ENCODE measurements at regions not wholly inside any gene's neighbourhood (a gene's known extent, or its start where the extent isn't known, plus 50 kb on each side); places are given as distances from the start of the nearest gene placed in this dataset.

DNA sequence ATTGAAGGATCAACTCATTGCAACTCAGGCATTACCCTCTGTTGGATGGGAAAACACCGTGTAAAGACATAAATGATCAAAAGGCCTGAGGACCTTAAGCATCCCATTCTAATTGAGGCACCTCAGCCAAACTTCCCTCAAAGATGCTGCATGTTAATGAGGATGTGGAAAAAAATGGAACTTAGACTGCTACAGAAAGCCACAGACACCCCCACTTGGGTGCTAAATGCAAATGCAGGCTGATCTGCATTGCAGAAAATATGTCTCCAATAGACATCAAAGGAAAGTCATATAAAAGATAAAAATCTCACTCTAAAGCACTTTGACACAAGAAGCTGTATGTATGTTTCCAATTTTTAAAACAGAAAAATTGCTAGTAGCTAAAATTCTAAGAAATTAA lies 504.7 kb downstream of the KCNJ3 start:
- 71 to 82% methylated on average over 1 of the region's 1 CpG for WGBS, 2 donors
- ATAC-seq (ENCODE audit: low FRiP score in 2 of 2) (no peak), DNase-seq (no peak)
- TF ChIP-seq, protein P1, sequence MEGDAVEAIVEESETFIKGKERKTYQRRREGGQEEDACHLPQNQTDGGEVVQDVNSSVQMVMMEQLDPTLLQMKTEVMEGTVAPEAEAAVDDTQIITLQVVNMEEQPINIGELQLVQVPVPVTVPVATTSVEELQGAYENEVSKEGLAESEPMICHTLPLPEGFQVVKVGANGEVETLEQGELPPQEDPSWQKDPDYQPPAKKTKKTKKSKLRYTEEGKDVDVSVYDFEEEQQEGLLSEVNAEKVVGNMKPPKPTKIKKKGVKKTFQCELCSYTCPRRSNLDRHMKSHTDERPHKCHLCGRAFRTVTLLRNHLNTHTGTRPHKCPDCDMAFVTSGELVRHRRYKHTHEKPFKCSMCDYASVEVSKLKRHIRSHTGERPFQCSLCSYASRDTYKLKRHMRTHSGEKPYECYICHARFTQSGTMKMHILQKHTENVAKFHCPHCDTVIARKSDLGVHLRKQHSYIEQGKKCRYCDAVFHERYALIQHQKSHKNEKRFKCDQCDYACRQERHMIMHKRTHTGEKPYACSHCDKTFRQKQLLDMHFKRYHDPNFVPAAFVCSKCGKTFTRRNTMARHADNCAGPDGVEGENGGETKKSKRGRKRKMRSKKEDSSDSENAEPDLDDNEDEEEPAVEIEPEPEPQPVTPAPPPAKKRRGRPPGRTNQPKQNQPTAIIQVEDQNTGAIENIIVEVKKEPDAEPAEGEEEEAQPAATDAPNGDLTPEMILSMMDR (IDR thresholded peaks at IDR 0.05): no peak
- TF ChIP-seq POLR2AphosphoS5 (IDR thresholded peaks at IDR 0.05) (no peak), EP300 (IDR thresholded peaks at IDR 0.05) (no peak), POLR2A (IDR thresholded peaks at IDR 0.05) (no peak)
- Histone ChIP-seq H3K4me1 (no peaks in the 10 kb centered on the region), H3K27ac (no peak overlapping the region), H3K9me3 (no peaks in the 10 kb centered on the region), H3K4me3 (no peak overlapping the region), H3K36me3 (no peaks in the 10 kb centered on the region), H3K27me3 (no peaks in the 10 kb centered on the region)

DNA sequence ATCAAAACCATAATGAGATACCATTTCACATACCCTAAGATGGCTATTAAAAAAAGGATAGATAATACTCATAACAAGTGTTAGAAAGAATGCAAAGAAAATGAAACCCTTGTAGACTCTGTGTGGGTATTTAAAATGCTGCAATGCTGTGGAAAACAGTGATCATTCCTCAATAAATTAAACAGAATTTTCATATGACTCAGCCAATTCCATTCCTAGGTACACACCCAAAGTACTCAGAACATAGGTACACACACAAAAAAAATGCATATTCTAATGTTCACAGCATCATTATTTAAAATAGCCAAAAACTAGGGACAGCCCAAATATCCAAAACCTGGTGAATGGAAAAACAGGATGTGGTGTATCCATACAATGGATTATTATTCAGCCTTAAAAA lies 502.3 kb downstream of the KCNJ3 start:
- Histone ChIP-seq H3K4me1 (no peaks in the 10 kb centered on the region), H3K36me3 (no peaks in the 10 kb centered on the region), H3K4me3 (no peak overlapping the region), H3K9me3 (no peaks in the 10 kb centered on the region), H3K27ac (no peak overlapping the region), H3K27me3 (no peaks in the 10 kb centered on the region)
- TF ChIP-seq, protein P1 (IDR thresholded peaks at IDR 0.05): no peak
- TF ChIP-seq EP300 (IDR thresholded peaks at IDR 0.05) (no peak), POLR2AphosphoS5 (IDR thresholded peaks at IDR 0.05) (no peak), POLR2A (IDR thresholded peaks at IDR 0.05) (no peak)
- DNase-seq (no peak), ATAC-seq (ENCODE audit: low FRiP score in 2 of 2) (no peak)

DNA sequence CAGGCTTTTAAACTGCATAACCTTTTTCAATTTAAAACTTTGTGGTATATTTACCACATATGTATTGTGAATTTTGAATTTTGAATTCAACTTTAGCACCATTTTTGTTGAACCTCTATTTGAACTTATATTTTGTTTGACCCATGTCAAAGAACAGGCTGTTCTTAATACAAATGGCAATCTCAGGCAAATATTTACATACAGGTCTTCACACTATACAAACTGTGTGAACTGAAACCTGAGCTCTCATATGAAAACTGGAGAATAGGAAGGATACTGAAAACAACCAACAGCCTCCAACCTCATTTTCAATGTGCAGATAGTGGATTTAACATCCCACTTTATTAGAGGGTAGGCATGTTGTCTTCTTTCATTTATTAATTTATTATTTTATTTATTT lies 491.8 kb downstream of the KCNJ3 start:
- no peak overlapping the region for H3K4me3 ChIP-seq
- H3K9me3 ChIP-seq: no peaks in the 10 kb centered on the region
- no peak for DNase-seq
- TF ChIP-seq, protein P1 (IDR thresholded peaks at IDR 0.05): no peak
- TF ChIP-seq POLR2A (IDR thresholded peaks at IDR 0.05): no peak
- TF ChIP-seq EP300 (IDR thresholded peaks at IDR 0.05): no peak
- no peak for TF ChIP-seq POLR2AphosphoS5 (IDR thresholded peaks at IDR 0.05)
- ATAC-seq (ENCODE audit: low FRiP score in 2 of 2): no peak
- H3K27me3 ChIP-seq: no peaks in the 10 kb centered on the region
- no peaks in the 10 kb centered on the region for H3K36me3 ChIP-seq
- no peaks in the 10 kb centered on the region for H3K4me1 ChIP-seq
- no peak overlapping the region for H3K27ac ChIP-seq

DNA sequence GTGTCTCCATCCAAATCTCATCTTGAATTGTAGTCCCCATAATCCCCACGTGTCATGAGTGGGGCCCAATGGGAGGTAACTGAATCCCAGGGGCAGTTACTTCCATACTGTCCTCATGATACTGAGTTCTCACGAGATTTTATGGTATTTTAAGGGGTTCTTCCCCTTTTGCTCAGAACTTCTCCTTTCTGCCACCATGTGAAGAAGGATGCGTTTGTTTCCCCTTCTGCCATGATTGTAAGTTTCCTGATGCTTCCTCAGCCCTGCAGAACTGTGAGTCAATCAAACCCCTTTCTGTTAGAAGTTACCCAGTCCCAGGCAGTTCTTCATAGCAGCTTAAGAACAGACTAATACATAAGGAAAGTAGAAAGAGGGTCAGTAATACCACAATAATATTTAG lies 480.4 kb downstream of the KCNJ3 start:
- H3K27ac ChIP-seq: no peak overlapping the region
- H3K36me3 ChIP-seq: no peaks in the 10 kb centered on the region
- no peak overlapping the region for H3K4me3 ChIP-seq
- no peaks in the 10 kb centered on the region for H3K27me3 ChIP-seq
- TF ChIP-seq EP300 (IDR thresholded peaks at IDR 0.05): no peak
- no peak for DNase-seq
- WGBS, 2 donors: 58 to 66% methylated on average over 3 of the region's 3 CpGs
- no peaks in the 10 kb centered on the region for H3K4me1 ChIP-seq
- no peak for ATAC-seq (ENCODE audit: low FRiP score in 2 of 2)
- H3K9me3 ChIP-seq: no peaks in the 10 kb centered on the region

DNA sequence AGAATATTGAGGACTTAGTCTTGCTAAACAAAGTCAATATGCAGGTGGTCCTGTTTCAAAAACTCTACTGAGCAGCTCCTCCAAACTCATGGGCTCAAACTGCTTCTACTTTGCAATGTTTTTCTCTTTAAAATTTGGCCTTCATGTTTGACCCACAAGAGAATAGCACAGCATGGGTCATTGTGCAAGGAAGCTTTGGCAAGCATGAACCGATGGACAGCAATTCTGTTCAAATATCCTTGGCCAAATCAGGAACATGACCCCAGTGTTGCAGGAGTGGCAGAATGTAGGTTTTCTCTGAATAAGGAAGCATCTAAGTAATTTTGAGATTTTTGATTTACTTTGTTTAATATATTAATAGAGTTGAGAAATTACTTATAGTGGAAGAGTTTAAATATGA lies 477.9 kb downstream of the KCNJ3 start:
- H3K4me3 ChIP-seq: no peak overlapping the region
- no peak for ATAC-seq (ENCODE audit: low FRiP score in 2 of 2)
- TF ChIP-seq POLR2AphosphoS5 (IDR thresholded peaks at IDR 0.05) (no peak), EP300 (IDR thresholded peaks at IDR 0.05) (no peak), POLR2A (IDR thresholded peaks at IDR 0.05) (no peak)
- TF ChIP-seq, protein P1 (IDR thresholded peaks at IDR 0.05): no peak
- no peaks in the 10 kb centered on the region for H3K4me1 ChIP-seq
- no peak overlapping the region for H3K27ac ChIP-seq
- no peaks in the 10 kb centered on the region for H3K36me3 ChIP-seq
- DNase-seq: no peak
- WGBS, 2 donors: 67 to 80% methylated on average over 1 of the region's 1 CpG
- no peaks in the 10 kb centered on the region for H3K27me3 ChIP-seq
- H3K9me3 ChIP-seq: no peaks in the 10 kb centered on the region
